ENCODE measurements at regions not wholly inside any gene's neighbourhood (a gene's known extent, or its start where the extent isn't known, plus 50 kb on each side); places are given as distances from the start of the nearest gene placed in this dataset.

GRCh38 chr12:92541731-92542130, 161.1 kb upstream of the PLEKHG7 start:
- no peak for TF ChIP-seq CTCF (tag by site-specific recombination; IDR thresholded peaks at IDR 0.05)
- TF ChIP-seq ZNF530 (tag by site-specific recombination; IDR thresholded peaks at IDR 0.05; ENCODE audit: low read depth): no peak
- no peak for TF ChIP-seq ZNF704 (tag by site-specific recombination; IDR thresholded peaks at IDR 0.05)
- TF ChIP-seq YY1 (tag by site-specific recombination; IDR thresholded peaks at IDR 0.05): no peak
